Esophagus muscularis mucosa (tissue), 4 donors: ENCODE measurements at regions not wholly inside any gene's neighbourhood (a gene's known extent, or its start where the extent isn't known, plus 50 kb on each side); places are given as distances from the start of the nearest gene placed in this dataset.

Experiments
- CTCF ChIP-seq, 3 experiments: fragments of 200-600 bp in 2 of 3; fragments of 450-650 bp in 1 of 3; sonication (generic) in 2 of 3; IDR thresholded peaks; one replicate each; pipeline ENCODE4 v1.5.1; 2017 to 2019; ENCODE audit warnings: antibody characterized with exemption in 3 of 3, mild to moderate bottlenecking in 2 of 3, moderate library complexity in 1 of 3
- EP300 ChIP-seq: sonication (generic); formaldehyde crosslinking; IDR thresholded peaks from one replicate; pipeline ENCODE4 v1.6.1; 2017; ENCODE audit warnings: antibody characterized with exemption
- POLR2A ChIP-seq: fragments of 450-650 bp; IDR thresholded peaks from one replicate; pipeline ENCODE4 v1.6.1; 2017; ENCODE audit warnings: antibody characterized with exemption, moderate library complexity, mild to moderate bottlenecking, low read depth
- POLR2AphosphoS5 ChIP-seq, 2 donors: sonication (generic); formaldehyde crosslinking; IDR thresholded peaks; one replicate each; pipeline ENCODE4 v1.6.1; 2017; ENCODE audit warnings: antibody characterized with exemption in 2 of 2

GRCh38 chr9:94498801-94499453, 56.0 kb upstream of the PCAT7 start:
- no peak for TF ChIP-seq CTCF (IDR thresholded peaks at IDR 0.05)
- TF ChIP-seq POLR2A: no peak
- no peak for TF ChIP-seq EP300
- TF ChIP-seq POLR2AphosphoS5 (IDR thresholded peaks at IDR 0.05): no peak
